ENCODE measurements at regions not wholly inside any gene's neighbourhood (a gene's known extent, or its start where the extent isn't known, plus 50 kb on each side); places are given as distances from the start of the nearest gene placed in this dataset.
"Not testable (repeated sequence)": the region's sequence is repeated elsewhere in the genome, so short reads cannot be mapped to it uniquely, and the experiment has no call there.

DNA sequence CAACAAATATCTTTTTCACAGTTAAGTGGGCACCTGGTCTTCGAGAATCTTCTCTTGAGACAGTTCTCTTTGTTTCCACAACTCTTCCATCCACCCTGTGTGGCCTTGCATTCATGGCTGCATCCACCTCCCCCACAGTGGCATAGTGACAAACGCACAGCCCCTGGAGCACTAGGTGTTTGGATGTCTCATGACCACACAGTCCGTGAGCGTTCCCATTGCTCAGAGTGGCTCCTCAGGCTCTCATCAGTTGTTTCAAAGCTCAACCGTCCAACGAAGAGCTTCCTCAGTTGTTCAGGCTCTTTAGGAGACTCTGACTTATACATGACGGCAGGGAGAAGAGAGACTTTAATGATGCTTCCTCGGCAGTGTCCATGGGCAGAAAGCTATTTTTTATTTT is 191.6 kb downstream of the CDRT15L2 start:
- 67 to 88% methylated on average over 1 to 5 of the region's 8 CpGs for WGBS, 2 donors (ENCODE audit: low coverage in 1 of 2)

DNA sequence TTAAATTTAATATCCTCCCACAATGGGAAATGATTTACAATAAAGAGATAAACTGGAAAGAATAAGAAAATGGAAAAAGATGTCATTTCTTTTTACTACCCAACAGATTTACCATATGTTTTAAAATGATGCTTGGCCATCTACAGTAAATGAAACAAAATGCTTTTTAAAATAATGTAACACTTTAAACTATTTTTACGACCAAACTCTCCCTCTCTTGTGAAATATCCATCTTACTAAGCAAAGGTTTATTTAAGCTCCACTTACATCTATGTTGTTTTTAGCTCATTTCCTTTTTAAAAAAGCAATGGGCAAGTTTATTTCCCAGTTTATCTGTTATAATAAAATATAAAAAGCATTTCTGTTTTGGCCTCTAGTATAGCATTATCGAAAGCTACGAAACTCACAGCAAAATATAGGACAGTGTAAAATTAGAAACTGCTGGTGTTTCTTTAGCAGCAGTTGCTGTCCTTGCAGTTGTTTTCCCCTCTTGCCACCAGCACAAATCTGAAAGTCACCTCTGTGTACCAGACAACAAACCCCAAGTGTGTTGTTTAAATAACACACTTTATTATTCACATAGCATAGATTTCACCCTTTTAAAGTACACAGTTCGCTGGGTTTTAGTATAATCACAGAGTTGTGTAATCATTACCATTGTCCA is 195.1 kb downstream of the CDRT15L2 start:
- Histone ChIP-seq H3K4me1 (no peaks in the 10 kb centered on the region), H3K4me3 (no peak overlapping the region), H3K27me3 (peaks cover 9% of the 10 kb centered on the region), H3K27ac (no peak overlapping the region), H3K9me3 (no peaks in the 10 kb centered on the region), H3K36me3 (no peaks in the 10 kb centered on the region)
- TF ChIP-seq POLR2AphosphoS5 (IDR thresholded peaks at IDR 0.05) (no peak), POLR2A (IDR thresholded peaks at IDR 0.05) (no peak), EP300 (IDR thresholded peaks at IDR 0.05) (no peak)
- TF ChIP-seq, protein P1, sequence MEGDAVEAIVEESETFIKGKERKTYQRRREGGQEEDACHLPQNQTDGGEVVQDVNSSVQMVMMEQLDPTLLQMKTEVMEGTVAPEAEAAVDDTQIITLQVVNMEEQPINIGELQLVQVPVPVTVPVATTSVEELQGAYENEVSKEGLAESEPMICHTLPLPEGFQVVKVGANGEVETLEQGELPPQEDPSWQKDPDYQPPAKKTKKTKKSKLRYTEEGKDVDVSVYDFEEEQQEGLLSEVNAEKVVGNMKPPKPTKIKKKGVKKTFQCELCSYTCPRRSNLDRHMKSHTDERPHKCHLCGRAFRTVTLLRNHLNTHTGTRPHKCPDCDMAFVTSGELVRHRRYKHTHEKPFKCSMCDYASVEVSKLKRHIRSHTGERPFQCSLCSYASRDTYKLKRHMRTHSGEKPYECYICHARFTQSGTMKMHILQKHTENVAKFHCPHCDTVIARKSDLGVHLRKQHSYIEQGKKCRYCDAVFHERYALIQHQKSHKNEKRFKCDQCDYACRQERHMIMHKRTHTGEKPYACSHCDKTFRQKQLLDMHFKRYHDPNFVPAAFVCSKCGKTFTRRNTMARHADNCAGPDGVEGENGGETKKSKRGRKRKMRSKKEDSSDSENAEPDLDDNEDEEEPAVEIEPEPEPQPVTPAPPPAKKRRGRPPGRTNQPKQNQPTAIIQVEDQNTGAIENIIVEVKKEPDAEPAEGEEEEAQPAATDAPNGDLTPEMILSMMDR (IDR thresholded peaks at IDR 0.05) = no peak
- 62 to 64% methylated on average over 4 of the region's 4 CpGs for WGBS, 2 donors (ENCODE audit: low coverage in 1 of 2)
- no peak for ATAC-seq

More for the DNA sequence above, 191.6 kb downstream of the CDRT15L2 start:
- no peak for ATAC-seq
- H3K9me3 ChIP-seq = no peaks in the 10 kb centered on the region
- H3K4me3 ChIP-seq = no peak overlapping the region
- H3K27ac ChIP-seq = no peak overlapping the region
- no peaks in the 10 kb centered on the region for H3K27me3 ChIP-seq
- no peaks in the 10 kb centered on the region for H3K4me1 ChIP-seq
- no peak for TF ChIP-seq POLR2AphosphoS5 (IDR thresholded peaks at IDR 0.05)
- TF ChIP-seq, protein P1 (IDR thresholded peaks at IDR 0.05) = no peak
- no peaks in the 10 kb centered on the region for H3K36me3 ChIP-seq

DNA sequence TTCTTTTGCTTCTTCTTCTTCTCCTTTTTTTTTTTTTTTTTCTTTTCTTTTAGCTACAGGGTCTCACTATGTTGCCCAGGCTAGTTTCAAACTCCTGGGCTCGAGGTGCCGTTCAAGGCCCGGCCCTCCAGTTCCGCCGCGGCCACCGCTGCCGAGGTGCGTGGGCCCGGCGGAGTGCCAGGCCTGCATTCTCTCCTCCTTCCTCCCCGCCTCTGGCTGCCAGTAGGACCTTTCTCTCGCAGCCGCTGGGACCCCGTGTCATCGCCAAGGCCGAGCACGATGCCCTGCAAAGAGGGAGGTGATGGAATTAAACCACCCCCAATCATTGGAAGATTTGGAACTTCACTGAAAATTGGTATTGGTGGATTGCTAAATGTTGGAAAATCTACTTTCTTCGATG is 195.8 kb downstream of the CDRT15L2 start:
- peaks cover 10% of the 10 kb centered on the region for H3K27me3 ChIP-seq
- TF ChIP-seq EP300 (IDR thresholded peaks at IDR 0.05) = no peak
- TF ChIP-seq, protein P1 (IDR thresholded peaks at IDR 0.05) = no peak
- TF ChIP-seq POLR2A (IDR thresholded peaks at IDR 0.05) = no peak
- no peak for TF ChIP-seq POLR2AphosphoS5 (IDR thresholded peaks at IDR 0.05)
- no peaks in the 10 kb centered on the region for H3K9me3 ChIP-seq
- WGBS, 2 donors (ENCODE audit: low coverage in 1 of 2) = 76 to 100% methylated on average over 2 to 6 of the region's 19 CpGs
- no peaks in the 10 kb centered on the region for H3K4me1 ChIP-seq
- no peak for ATAC-seq
- H3K27ac ChIP-seq = no peak overlapping the region
- H3K4me3 ChIP-seq = no peak overlapping the region
- no peaks in the 10 kb centered on the region for H3K36me3 ChIP-seq

DNA sequence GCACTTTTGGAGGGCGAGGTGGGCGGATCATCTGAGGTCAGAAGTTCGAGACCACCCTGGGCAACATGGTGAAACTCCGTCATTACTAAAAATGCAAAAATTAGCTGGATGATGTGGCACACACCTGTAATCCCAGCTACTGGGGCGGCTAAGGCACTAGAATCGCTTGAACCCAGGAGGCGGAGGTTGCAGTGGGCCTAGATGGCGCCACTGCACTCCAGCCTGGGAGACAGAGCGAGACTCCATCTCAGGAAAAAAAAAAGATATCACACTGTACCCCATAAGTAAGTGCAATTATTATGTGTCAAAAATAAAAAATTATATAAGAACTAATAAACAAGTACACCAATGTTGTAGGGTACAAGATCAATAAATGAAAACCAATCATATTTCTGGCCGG is 200.0 kb downstream of the CDRT15L2 start:
- no peaks in the 10 kb centered on the region for H3K9me3 ChIP-seq
- no peak for ATAC-seq
- no peak overlapping the region for H3K27ac ChIP-seq
- 88 to 93% methylated on average over 5 to 9 of the region's 10 CpGs for WGBS, 2 donors (ENCODE audit: low coverage in 1 of 2)
- H3K4me1 ChIP-seq = no peaks in the 10 kb centered on the region
- H3K27me3 ChIP-seq = peaks cover 25% of the 10 kb centered on the region
- H3K36me3 ChIP-seq = no peaks in the 10 kb centered on the region
- TF ChIP-seq POLR2AphosphoS5 (IDR thresholded peaks at IDR 0.05) = no peak
- no peak for TF ChIP-seq POLR2A (IDR thresholded peaks at IDR 0.05)
- no peak for TF ChIP-seq EP300 (IDR thresholded peaks at IDR 0.05)
- TF ChIP-seq, protein P1 (IDR thresholded peaks at IDR 0.05) = no peak
- H3K4me3 ChIP-seq = no peak overlapping the region

DNA sequence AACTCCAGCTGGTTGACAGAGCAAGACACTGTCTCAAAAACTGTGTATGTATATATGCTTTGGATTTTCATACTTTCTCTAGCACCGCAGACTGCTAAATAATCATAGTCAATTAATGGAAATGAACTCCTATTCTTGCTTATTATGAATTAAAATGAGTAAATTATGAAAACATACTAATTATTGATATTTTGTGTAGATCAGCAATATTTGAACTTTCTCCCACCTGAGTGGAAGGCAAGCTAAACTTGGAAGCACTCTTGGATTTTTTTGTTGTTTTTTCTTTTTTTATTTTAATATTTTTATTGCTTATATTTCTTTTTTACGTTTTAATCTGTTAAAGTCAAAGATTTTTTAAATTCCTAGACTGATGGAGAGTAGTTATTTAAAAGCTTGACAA is 201.7 kb downstream of the CDRT15L2 start:
- no peak for ATAC-seq
- H3K9me3 ChIP-seq = no peaks in the 10 kb centered on the region
- whole genome bisulfite sequencing, 2 donors (ENCODE audit: low coverage in 1 of 2) = 88 to 92% methylated on average over 2 of the region's 2 CpGs
- no peak overlapping the region for H3K4me3 ChIP-seq
- H3K27me3 ChIP-seq = peaks cover 37% of the 10 kb centered on the region
- no peaks in the 10 kb centered on the region for H3K4me1 ChIP-seq
- H3K36me3 ChIP-seq = no peaks in the 10 kb centered on the region
- TF ChIP-seq EP300 (IDR thresholded peaks at IDR 0.05) = no peak
- TF ChIP-seq POLR2A (IDR thresholded peaks at IDR 0.05) = no peak
- TF ChIP-seq, protein P1 (IDR thresholded peaks at IDR 0.05) = no peak
- no peak for TF ChIP-seq POLR2AphosphoS5 (IDR thresholded peaks at IDR 0.05)
- no peak overlapping the region for H3K27ac ChIP-seq

DNA sequence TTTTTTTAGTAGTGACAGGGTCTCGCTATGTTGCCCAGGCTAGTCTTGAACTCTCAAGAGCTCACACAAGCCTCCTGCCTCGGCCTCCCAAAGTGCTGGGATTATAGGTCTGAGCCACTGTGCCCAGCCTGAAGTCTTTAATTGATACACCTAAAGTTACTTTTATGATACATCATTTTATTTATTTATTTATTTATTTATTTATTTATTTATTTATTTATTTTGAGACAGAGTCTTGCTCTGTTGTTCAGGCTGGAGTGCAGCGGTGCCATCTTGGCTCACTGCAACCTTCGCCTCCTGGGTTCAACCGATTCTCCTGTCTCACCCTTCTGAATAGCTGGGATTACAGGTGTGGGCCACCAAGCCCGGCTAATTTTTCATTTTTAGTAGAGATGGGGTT is 202.3 kb downstream of the CDRT15L2 start:
- H3K27ac ChIP-seq, H3K9me3 ChIP-seq, H3K4me3 ChIP-seq, H3K4me1 ChIP-seq, H3K36me3 ChIP-seq, ATAC-seq: not testable (repeated sequence)
- peaks cover 37% of the 10 kb centered on the region for H3K27me3 ChIP-seq
- whole genome bisulfite sequencing, 2 donors (ENCODE audit: low coverage in 1 of 2) = 95 to 100% methylated on average over 1 to 5 of the region's 6 CpGs
